GM20000 (cell line): ENCODE measurements at regions not wholly inside any gene's neighbourhood (a gene's known extent, or its start where the extent isn't known, plus 50 kb on each side); places are given as distances from the start of the nearest gene placed in this dataset.

Experiments
- DNase-seq: peaks from one replicate; pipeline ENCODE4 v3.0.0; 2012; ENCODE audit warnings: low spot score
- TF ChIP-seq, protein P1 (sequence below): IDR thresholded peaks from 2 replicates; pipeline ENCODE4 v1.5.1; 2012; ENCODE audit warnings: mild to moderate bottlenecking, control low read depth; ENCODE audit errors: extremely low read depth, missing control alignments

DNA sequence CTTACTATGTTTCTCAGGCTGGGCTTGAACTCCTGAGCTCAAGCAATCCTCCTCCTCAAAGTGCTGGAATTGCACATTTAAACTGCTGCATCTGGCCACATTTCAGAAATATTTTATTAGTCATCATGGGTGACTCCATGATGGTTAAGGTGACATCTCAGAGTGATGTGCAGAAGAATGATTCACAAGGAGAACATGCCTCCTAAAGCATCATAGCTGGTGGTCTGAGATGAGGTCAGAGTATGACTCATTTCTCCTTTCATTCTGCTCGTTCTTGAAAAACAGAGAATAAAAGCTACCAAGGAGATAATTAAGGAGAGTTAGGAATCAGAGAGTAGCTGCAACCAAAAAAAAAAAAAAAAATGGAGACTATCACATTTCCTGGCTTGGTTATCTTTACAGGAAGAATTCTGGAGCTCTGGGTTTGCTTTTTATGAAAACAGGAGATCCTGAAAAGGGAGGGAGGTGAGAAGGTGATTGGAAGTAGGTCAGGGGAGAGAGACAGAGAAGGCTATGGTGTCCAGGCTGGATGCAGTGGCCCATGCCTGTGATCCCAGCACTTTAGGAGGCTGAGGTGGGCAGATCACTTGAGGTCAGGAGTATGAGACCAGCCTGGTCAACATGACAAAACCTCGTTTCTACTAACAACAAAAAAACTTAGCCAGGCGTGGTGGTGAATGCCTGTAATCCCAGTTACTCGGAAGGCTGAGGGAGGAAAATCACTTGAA lies 1011.6 kb downstream of the NLGN4Y start:
- TF ChIP-seq, protein P1, sequence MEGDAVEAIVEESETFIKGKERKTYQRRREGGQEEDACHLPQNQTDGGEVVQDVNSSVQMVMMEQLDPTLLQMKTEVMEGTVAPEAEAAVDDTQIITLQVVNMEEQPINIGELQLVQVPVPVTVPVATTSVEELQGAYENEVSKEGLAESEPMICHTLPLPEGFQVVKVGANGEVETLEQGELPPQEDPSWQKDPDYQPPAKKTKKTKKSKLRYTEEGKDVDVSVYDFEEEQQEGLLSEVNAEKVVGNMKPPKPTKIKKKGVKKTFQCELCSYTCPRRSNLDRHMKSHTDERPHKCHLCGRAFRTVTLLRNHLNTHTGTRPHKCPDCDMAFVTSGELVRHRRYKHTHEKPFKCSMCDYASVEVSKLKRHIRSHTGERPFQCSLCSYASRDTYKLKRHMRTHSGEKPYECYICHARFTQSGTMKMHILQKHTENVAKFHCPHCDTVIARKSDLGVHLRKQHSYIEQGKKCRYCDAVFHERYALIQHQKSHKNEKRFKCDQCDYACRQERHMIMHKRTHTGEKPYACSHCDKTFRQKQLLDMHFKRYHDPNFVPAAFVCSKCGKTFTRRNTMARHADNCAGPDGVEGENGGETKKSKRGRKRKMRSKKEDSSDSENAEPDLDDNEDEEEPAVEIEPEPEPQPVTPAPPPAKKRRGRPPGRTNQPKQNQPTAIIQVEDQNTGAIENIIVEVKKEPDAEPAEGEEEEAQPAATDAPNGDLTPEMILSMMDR, result no peak
- no peak for DNase-seq

DNA sequence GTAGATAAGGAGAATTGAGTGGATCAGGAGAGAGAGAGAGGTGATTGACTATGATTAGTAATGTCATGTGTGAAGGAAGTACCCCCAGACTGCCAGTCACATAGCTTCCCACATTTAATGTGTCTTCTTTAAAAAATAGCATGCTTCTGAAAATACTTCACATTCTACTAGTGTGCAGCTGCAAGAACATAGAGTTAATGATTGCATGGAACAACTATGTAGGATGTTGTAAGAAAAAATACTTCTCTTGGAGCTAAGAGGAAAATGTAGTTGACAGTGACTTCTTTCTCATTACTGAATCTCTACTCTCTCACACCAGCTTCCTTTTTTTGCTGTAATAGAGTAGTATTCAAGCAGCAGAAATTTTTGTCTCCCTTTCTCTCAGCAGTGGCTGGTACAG lies 1016.2 kb downstream of the NLGN4Y start:
- no peak for DNase-seq
- TF ChIP-seq, protein P1, result no peak

DNA sequence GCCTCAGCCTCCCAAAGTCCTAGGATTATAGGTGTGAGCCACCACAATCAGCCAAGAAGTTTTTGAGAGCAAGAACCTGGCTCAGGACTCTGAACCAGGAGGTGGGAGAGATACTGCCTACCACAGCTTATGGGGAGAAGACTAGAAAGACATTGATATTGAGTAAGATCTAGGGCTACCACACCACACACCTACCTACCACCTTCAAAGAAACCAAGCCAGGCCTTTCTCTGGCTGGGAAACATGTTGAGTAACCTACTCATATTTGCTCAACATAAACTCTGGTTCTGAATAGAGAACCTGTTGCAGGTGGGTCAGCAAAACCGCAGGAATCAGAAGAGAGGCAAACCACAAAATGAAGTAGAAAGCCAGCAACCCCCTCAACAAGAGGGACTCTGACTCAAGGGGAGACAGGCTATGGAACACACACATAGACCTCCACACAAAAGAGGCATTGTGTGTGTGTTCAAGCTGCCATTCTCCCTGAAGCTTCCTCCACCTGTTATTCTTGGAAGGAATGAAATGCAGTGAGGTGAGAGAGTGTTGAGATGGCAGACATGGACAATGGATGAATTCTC lies 1021.9 kb downstream of the NLGN4Y start:
- TF ChIP-seq, protein P1, result no peak
- no peak for DNase-seq

DNA sequence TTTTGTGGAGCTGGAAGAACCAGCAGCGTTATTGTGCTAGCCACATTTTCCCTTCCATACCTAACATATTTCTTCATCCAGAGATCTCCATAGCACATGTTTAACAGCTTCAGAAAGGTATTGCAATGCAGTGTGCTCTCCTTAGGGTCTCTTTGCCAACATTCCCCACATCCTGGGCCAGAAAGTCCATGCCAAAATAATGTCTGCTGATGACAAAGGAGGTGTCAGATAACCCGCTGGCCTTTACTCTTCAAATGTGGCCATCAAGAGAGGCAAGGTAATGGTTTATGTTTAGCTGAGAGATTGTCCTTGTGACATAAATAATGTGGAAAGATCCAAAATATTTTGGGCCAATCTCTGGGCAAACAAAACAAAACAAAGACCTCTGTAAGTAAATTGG lies 1027.7 kb downstream of the NLGN4Y start:
- TF ChIP-seq, protein P1, result no peak
- DNase-seq, result no peak

DNA sequence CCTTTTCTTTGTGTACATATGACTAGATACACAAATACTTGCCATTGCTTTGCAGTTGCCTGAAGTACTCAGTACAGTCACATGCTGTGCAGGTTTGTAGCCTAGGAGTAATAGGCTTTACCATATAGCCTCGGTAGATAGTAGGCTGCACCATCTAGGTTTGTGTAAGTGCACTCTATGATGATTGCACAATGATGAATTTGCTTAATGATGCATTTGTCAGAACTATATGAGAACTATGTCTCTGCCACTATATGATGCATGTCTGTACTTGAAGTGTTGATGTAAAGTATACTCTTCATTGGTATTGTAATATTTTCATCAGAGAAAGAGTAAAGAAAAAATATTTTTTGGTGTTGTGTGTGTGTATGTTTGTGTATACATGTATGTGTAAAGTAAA lies 1030.7 kb downstream of the NLGN4Y start:
- TF ChIP-seq, protein P1, result no peak
- no peak for DNase-seq

DNA sequence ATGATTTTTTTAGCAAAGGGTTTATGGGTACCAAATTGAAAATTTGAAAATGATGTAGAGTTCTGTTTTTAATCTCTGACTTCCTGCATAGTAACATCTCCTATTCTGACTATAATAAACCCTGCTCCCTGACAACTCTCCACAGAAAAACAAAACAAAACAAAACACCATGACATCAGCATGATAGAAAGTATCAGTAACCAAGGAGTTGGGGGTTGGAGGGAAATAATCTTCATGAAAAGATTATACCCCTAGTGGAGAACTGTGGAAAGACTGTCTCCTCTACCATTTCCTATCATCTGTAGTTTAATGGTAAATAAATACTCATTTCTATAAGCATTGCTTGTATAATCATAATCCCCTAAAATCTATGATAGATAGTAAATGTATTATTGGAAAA lies 1034.8 kb downstream of the NLGN4Y start:
- DNase-seq, result no peak
- TF ChIP-seq, protein P1, result no peak

DNA sequence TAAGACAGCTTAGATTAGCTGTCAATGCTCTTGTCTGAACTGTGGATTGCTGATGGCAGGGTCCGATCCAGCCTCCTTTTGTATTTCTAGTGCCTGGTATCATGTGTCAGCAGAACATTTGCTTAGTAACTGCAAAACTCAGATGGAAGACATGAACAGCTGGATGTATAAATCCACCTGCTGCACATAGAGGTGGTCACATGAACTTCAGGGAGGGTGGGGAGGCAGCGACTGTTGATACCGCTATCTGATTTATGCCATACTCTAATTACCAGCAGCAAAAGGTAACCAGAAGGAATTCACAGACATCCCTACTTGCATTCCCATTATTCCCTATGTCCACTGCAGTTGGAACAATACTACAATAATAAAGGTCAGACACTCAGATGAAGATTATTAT lies 1036.5 kb downstream of the NLGN4Y start:
- DNase-seq, result no peak
- TF ChIP-seq, protein P1, result no peak
